T-helper 2 cell treated with Interferon-gamma antibody and Interleukin-4, amounts not matched to agents 5 μg/mL and 100 μg/mL, for 36 hours (primary cell): ENCODE measurements at regions not wholly inside any gene's neighbourhood (a gene's known extent, or its start where the extent isn't known, plus 50 kb on each side); places are given as distances from the start of the nearest gene placed in this dataset.
"Not testable (repeated sequence)": the region's sequence is repeated elsewhere in the genome, so short reads cannot be mapped to it uniquely, and the experiment has no call there.

Experiments used
- DNase-seq: peaks from one replicate; pipeline ENCODE4 v3.0.0; 2021; ENCODE audit warnings: low spot score
- H3K27ac Mint-ChIP-seq: one replicate; pipeline ENCODE4 v1.8.0; 2021; ENCODE audit warnings: mild to moderate bottlenecking, mixed read lengths
- H3K27me3 Mint-ChIP-seq: one replicate; pipeline ENCODE4 v1.8.0; 2021; ENCODE audit warnings: low read depth, mixed read lengths
- H3K36me3 Mint-ChIP-seq: one replicate; pipeline ENCODE4 v1.8.0; 2021; ENCODE audit warnings: low read depth, mixed read lengths
- H3K4me1 Mint-ChIP-seq: one replicate; pipeline ENCODE4 v1.8.0; 2021; ENCODE audit warnings: low read depth, mixed read lengths
- H3K4me3 Mint-ChIP-seq: one replicate; pipeline ENCODE4 v1.8.0; 2022; ENCODE audit warnings: mild to moderate bottlenecking, moderate library complexity, mixed read lengths
- H3K9me3 Mint-ChIP-seq: one replicate; pipeline ENCODE4 v1.8.0; 2021; ENCODE audit warnings: mixed read lengths

GRCh38 chr11:3583476-3583875 lies 58.3 kb downstream of the ART5 start:
- H3K9me3 Mint-ChIP-seq, H3K4me3 Mint-ChIP-seq, DNase-seq, H3K36me3 Mint-ChIP-seq, H3K4me1 Mint-ChIP-seq, H3K27ac Mint-ChIP-seq: not testable (repeated sequence)
- peaks cover 44% of the 10 kb centered on the region for H3K27me3 Mint-ChIP-seq

GRCh38 chr11:3581389-3581725 lies 60.4 kb downstream of the ART5 start:
- not testable (repeated sequence) for H3K9me3 Mint-ChIP-seq, H3K27ac Mint-ChIP-seq

GRCh38 chr11:3580487-3581388 lies 61.1 kb downstream of the ART5 start:
- peak; percentile 42 for DNase-seq
- peaks cover 32% of the 10 kb centered on the region for H3K27me3 Mint-ChIP-seq
- H3K27ac Mint-ChIP-seq, H3K36me3 Mint-ChIP-seq, H3K4me1 Mint-ChIP-seq, H3K9me3 Mint-ChIP-seq: not testable (repeated sequence)
- peak overlapping the region; percentile 54 for H3K4me3 Mint-ChIP-seq

More at GRCh38 chr11:3581389-3581725, 60.4 kb downstream of the ART5 start:
- H3K36me3 Mint-ChIP-seq, DNase-seq, H3K4me1 Mint-ChIP-seq: not testable (repeated sequence)
- Mint-ChIP-seq H3K4me3 (peak overlapping the region; percentile 65), H3K27me3 (peaks cover 32% of the 10 kb centered on the region)

GRCh38 chr11:3579600-3580459 lies 62.0 kb downstream of the ART5 start:
- not testable (repeated sequence) for H3K36me3 Mint-ChIP-seq, H3K9me3 Mint-ChIP-seq, DNase-seq, H3K4me1 Mint-ChIP-seq, H3K27ac Mint-ChIP-seq
- Mint-ChIP-seq H3K4me3 (peak overlapping the region; percentile 59), H3K27me3 (peaks cover 27% of the 10 kb centered on the region)

- not testable (repeated sequence) for H3K4me3 Mint-ChIP-seq, H3K36me3 Mint-ChIP-seq, DNase-seq, H3K4me1 Mint-ChIP-seq, H3K9me3 Mint-ChIP-seq, H3K27ac Mint-ChIP-seq
- H3K27me3 Mint-ChIP-seq, result peaks cover 14% of the 10 kb centered on the region
Measured at GRCh38 chr11:3576066-3576604, 65.7 kb downstream of the ART5 start.

- H3K27ac Mint-ChIP-seq, H3K4me1 Mint-ChIP-seq, H3K4me3 Mint-ChIP-seq, H3K9me3 Mint-ChIP-seq, DNase-seq, H3K36me3 Mint-ChIP-seq, H3K27me3 Mint-ChIP-seq: not testable (repeated sequence)
Measured at GRCh38 chr11:3572976-3573647, 68.7 kb downstream of the ART5 start.

GRCh38 chr11:3571752-3572151 lies 70.0 kb downstream of the ART5 start:
- not testable (repeated sequence) for H3K4me3 Mint-ChIP-seq, H3K9me3 Mint-ChIP-seq, DNase-seq, H3K27me3 Mint-ChIP-seq, H3K4me1 Mint-ChIP-seq, H3K27ac Mint-ChIP-seq, H3K36me3 Mint-ChIP-seq

- not testable (repeated sequence) for H3K4me3 Mint-ChIP-seq, DNase-seq, H3K27ac Mint-ChIP-seq, H3K9me3 Mint-ChIP-seq, H3K27me3 Mint-ChIP-seq, H3K36me3 Mint-ChIP-seq, H3K4me1 Mint-ChIP-seq
Measured at GRCh38 chr11:3565838-3566237, 76.0 kb downstream of the ART5 start.

- not testable (repeated sequence) for H3K27ac Mint-ChIP-seq, H3K4me3 Mint-ChIP-seq, H3K27me3 Mint-ChIP-seq, DNase-seq, H3K4me1 Mint-ChIP-seq, H3K36me3 Mint-ChIP-seq, H3K9me3 Mint-ChIP-seq
Measured at GRCh38 chr11:3564383-3564782, 77.4 kb downstream of the ART5 start.

GRCh38 chr11:3554621-3555020 lies 87.2 kb downstream of the ART5 start:
- peak; percentile 39 for DNase-seq
- Mint-ChIP-seq H3K4me3 (peak overlapping the region; percentile 58), H3K27ac (peak overlapping the region; percentile 90)
- not testable (repeated sequence) for H3K27me3 Mint-ChIP-seq, H3K36me3 Mint-ChIP-seq, H3K4me1 Mint-ChIP-seq, H3K9me3 Mint-ChIP-seq

GRCh38 chr11:3544990-3545389 lies 96.8 kb downstream of the ART5 start:
- Mint-ChIP-seq H3K4me3 (peak overlapping the region; percentile 66), H3K27ac (peak overlapping the region; percentile 85)
- not testable (repeated sequence) for DNase-seq, H3K4me1 Mint-ChIP-seq, H3K27me3 Mint-ChIP-seq, H3K36me3 Mint-ChIP-seq, H3K9me3 Mint-ChIP-seq

GRCh38 chr11:3538220-3538619 lies 103.6 kb downstream of the ART5 start:
- H3K27me3 Mint-ChIP-seq, result not testable (repeated sequence)

GRCh38 chr11:3537254-3537653 lies 104.5 kb downstream of the ART5 start:
- not testable (repeated sequence) for H3K36me3 Mint-ChIP-seq

More at GRCh38 chr11:3538220-3538619, 103.6 kb downstream of the ART5 start:
- H3K4me1 Mint-ChIP-seq, H3K9me3 Mint-ChIP-seq, H3K4me3 Mint-ChIP-seq, H3K27ac Mint-ChIP-seq, DNase-seq, H3K36me3 Mint-ChIP-seq: not testable (repeated sequence)

GRCh38 chr11:3532958-3533357 lies 108.8 kb downstream of the ART5 start:
- H3K27me3 Mint-ChIP-seq, H3K36me3 Mint-ChIP-seq, DNase-seq, H3K4me1 Mint-ChIP-seq, H3K4me3 Mint-ChIP-seq, H3K27ac Mint-ChIP-seq, H3K9me3 Mint-ChIP-seq: not testable (repeated sequence)

More at GRCh38 chr11:3537254-3537653, 104.5 kb downstream of the ART5 start:
- not testable (repeated sequence) for H3K4me1 Mint-ChIP-seq, H3K27ac Mint-ChIP-seq, DNase-seq, H3K4me3 Mint-ChIP-seq, H3K9me3 Mint-ChIP-seq, H3K27me3 Mint-ChIP-seq
